COR-L47 (cell line): ENCODE measurements at regions not wholly inside any gene's neighbourhood (a gene's known extent, or its start where the extent isn't known, plus 50 kb on each side); places are given as distances from the start of the nearest gene placed in this dataset.
A peak's percentile ranks its signal among the peaks of the same experiment; 100 is the strongest.

Experiments used
- DNase-seq: peaks from one replicate; lab custom pipeline; 2025; lab: John Stamatoyannopoulos, UW

GRCh38 chr5:144815131-144815530, 644.5 kb downstream of the KCTD16 start:
- no peak for DNase-seq

- DNase-seq: no peak
Observed at GRCh38 chr5:144812763-144813162, 642.1 kb downstream of the KCTD16 start.

- no peak for DNase-seq
Observed at GRCh38 chr5:144800169-144800568, 629.5 kb downstream of the KCTD16 start.

GRCh38 chr5:144798595-144798994, 627.9 kb downstream of the KCTD16 start:
- no peak for DNase-seq

GRCh38 chr5:144794922-144795321, 624.2 kb downstream of the KCTD16 start:
- DNase-seq: no peak

- DNase-seq: no peak
Observed at GRCh38 chr5:144788556-144788955, 617.9 kb downstream of the KCTD16 start.

GRCh38 chr5:144788046-144788445, 617.4 kb downstream of the KCTD16 start:
- DNase-seq: no peak

GRCh38 chr5:144779368-144779767, 608.7 kb downstream of the KCTD16 start:
- DNase-seq: no peak

- no peak for DNase-seq
Observed at GRCh38 chr5:144778561-144778960, 607.9 kb downstream of the KCTD16 start.

- no peak for DNase-seq
Observed at GRCh38 chr5:144774197-144774596, 603.5 kb downstream of the KCTD16 start.

GRCh38 chr5:144773628-144774027, 603.0 kb downstream of the KCTD16 start:
- DNase-seq: no peak

GRCh38 chr5:144771802-144772201, 601.1 kb downstream of the KCTD16 start:
- DNase-seq: no peak

- no peak for DNase-seq
Observed at GRCh38 chr5:144742361-144742760, 571.7 kb downstream of the KCTD16 start.

- peak; percentile 33 for DNase-seq
Observed at GRCh38 chr5:144731786-144732185, 561.1 kb downstream of the KCTD16 start.

- DNase-seq: no peak
Observed at GRCh38 chr5:144712090-144712489, 541.4 kb downstream of the KCTD16 start.

GRCh38 chr5:144711172-144711571, 540.5 kb downstream of the KCTD16 start:
- DNase-seq: no peak

- no peak for DNase-seq
Observed at GRCh38 chr5:144710637-144711036, 540.0 kb downstream of the KCTD16 start.

- no peak for DNase-seq
Observed at GRCh38 chr5:144703776-144704175, 533.1 kb downstream of the KCTD16 start.

GRCh38 chr5:144698484-144698883, 527.8 kb downstream of the KCTD16 start:
- DNase-seq: no peak

GRCh38 chr5:144697847-144698262, 527.2 kb downstream of the KCTD16 start:
- DNase-seq: no peak

GRCh38 chr5:144691936-144692335, 521.3 kb downstream of the KCTD16 start:
- DNase-seq: no peak

GRCh38 chr5:144684899-144685298, 514.2 kb downstream of the KCTD16 start:
- DNase-seq: no peak

- no peak for DNase-seq
Observed at GRCh38 chr5:144680711-144681110, 510.0 kb downstream of the KCTD16 start.

GRCh38 chr5:144671066-144671465, 500.4 kb downstream of the KCTD16 start:
- no peak for DNase-seq

- DNase-seq: no peak
Observed at GRCh38 chr5:144659634-144660227, 489.1 kb downstream of the KCTD16 start.
